ENCODE measurements at regions not wholly inside any gene's neighbourhood (a gene's known extent, or its start where the extent isn't known, plus 50 kb on each side); places are given as distances from the start of the nearest gene placed in this dataset.

DNA sequence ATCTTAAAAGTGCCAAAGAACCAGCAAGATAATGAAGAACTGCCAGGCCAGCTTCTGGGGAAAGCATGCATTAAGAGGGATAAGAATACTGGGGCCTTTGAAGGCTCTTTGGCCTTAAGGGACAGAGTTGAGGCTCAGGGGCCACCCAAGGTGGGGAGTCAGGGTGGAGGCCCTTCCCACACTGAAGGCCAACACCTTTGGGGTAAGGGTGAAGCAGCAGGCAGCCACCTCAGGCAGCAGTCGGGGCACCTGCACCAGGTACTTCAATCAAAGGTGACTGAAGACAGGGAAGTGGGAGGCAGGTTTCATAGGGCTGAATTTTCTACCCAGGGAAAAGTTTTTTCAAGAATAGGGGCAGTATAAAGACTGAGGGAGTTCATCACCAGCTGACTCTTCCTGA is 87.7 kb upstream of the KLF13 start:
- TF ChIP-seq, protein P1, sequence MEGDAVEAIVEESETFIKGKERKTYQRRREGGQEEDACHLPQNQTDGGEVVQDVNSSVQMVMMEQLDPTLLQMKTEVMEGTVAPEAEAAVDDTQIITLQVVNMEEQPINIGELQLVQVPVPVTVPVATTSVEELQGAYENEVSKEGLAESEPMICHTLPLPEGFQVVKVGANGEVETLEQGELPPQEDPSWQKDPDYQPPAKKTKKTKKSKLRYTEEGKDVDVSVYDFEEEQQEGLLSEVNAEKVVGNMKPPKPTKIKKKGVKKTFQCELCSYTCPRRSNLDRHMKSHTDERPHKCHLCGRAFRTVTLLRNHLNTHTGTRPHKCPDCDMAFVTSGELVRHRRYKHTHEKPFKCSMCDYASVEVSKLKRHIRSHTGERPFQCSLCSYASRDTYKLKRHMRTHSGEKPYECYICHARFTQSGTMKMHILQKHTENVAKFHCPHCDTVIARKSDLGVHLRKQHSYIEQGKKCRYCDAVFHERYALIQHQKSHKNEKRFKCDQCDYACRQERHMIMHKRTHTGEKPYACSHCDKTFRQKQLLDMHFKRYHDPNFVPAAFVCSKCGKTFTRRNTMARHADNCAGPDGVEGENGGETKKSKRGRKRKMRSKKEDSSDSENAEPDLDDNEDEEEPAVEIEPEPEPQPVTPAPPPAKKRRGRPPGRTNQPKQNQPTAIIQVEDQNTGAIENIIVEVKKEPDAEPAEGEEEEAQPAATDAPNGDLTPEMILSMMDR (IDR thresholded peaks at IDR 0.05) = no peak
- no peaks in the 10 kb centered on the region for H3K9me3 Mint-ChIP-seq
- no peak overlapping the region for H3K27ac Mint-ChIP-seq
- no peak overlapping the region for H3K4me3 Mint-ChIP-seq
- H3K4me1 Mint-ChIP-seq (ENCODE audit: low read depth) = peaks cover 15% of the 10 kb centered on the region
- peaks cover 16% of the 10 kb centered on the region for H3K27me3 Mint-ChIP-seq (ENCODE audit: insufficient read depth)
- DNase-seq = no peak
- no peaks in the 10 kb centered on the region for H3K36me3 Mint-ChIP-seq (ENCODE audit: low read depth)

DNA sequence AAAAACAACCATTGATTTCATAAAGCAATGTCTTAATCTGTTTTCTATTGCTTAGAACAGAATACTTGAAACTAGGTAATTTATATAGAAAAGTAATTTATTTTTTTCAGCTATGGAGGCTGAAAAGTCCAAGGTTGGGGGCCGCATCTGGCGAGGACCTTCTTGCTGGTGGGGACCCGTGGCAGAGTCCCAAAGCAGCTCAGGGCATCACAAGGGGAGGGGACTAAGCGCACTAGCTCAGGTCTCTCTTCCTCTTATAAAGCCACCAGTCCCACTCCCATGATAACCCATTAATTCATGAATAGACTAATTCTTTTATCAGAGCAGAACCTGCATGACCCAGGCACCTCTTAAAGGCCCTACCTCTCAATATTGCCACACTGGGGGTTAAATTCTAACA is 87.2 kb upstream of the KLF13 start:
- Mint-ChIP-seq H3K36me3 (ENCODE audit: low read depth) (no peaks in the 10 kb centered on the region), H3K4me3 (no peak overlapping the region), H3K4me1 (ENCODE audit: low read depth) (peaks cover 15% of the 10 kb centered on the region), H3K9me3 (no peaks in the 10 kb centered on the region), H3K27me3 (ENCODE audit: insufficient read depth) (peaks cover 15% of the 10 kb centered on the region), H3K27ac (no peak overlapping the region)
- no peak for DNase-seq
- TF ChIP-seq, protein P1 (IDR thresholded peaks at IDR 0.05) = no peak

DNA sequence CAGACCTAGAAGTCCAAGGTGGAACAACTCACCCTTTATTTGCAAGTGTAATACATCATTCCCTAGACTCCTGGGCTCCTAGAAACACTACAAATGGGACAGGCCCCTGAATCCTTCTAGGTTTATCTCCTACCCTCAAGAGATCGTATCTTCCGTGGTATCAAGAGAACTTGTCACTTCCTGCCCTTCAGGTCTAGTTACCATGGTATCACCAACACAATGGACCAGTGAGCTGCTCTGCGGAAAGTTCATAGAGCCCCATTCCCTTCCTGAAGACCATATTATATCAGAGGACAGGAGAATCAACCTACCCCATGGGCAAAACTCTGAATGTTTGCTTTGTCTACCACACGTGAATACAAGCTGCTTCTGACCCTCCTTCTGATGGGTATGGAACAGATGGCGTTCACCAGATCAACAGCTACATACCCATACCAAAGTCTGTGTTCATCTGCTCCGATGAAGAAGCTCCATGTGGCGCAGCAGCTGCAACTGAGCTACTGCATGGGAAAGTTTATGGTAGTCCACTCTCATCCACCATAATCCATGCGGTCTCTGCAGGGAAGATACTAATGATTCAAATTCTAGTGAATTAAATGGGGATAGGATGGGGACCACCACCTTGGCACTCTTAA is 84.6 kb upstream of the KLF13 start:
- peaks cover 2% of the 10 kb centered on the region for H3K4me1 Mint-ChIP-seq (ENCODE audit: low read depth)
- no peaks in the 10 kb centered on the region for H3K9me3 Mint-ChIP-seq
- TF ChIP-seq, protein P1 (IDR thresholded peaks at IDR 0.05) = no peak

DNA sequence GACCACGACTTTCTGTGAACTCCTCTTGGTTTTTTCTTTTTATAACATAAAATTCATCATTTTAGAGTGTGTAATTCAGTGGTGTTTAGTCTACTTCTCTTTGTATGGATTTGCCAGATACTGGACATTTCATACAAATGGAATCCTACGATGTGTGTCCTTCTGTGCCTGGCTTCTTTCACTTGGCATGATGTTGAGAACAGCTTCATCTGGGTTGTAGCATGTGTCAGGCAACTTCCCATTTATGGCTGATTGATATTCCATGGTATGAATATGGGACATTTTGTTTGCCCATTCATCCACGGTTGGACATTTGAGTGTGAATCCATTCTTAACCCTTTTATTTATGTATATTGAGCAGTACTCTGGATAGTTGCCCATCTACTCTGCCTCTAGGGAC is 82.7 kb upstream of the KLF13 start:
- peaks cover 38% of the 10 kb centered on the region for H3K27me3 Mint-ChIP-seq (ENCODE audit: insufficient read depth)
- H3K27ac Mint-ChIP-seq = no peak overlapping the region
- no peak for DNase-seq
- H3K9me3 Mint-ChIP-seq = no peaks in the 10 kb centered on the region
- H3K4me1 Mint-ChIP-seq (ENCODE audit: low read depth) = no peaks in the 10 kb centered on the region
- no peak overlapping the region for H3K4me3 Mint-ChIP-seq
- H3K36me3 Mint-ChIP-seq (ENCODE audit: low read depth) = no peaks in the 10 kb centered on the region
- TF ChIP-seq, protein P1 (IDR thresholded peaks at IDR 0.05) = no peak

More for the DNA sequence above, 84.6 kb upstream of the KLF13 start:
- Mint-ChIP-seq H3K27me3 (ENCODE audit: insufficient read depth) (peaks cover 33% of the 10 kb centered on the region), H3K36me3 (ENCODE audit: low read depth) (no peaks in the 10 kb centered on the region), H3K4me3 (no peak overlapping the region), H3K27ac (no peak overlapping the region)
- DNase-seq = no peak

DNA sequence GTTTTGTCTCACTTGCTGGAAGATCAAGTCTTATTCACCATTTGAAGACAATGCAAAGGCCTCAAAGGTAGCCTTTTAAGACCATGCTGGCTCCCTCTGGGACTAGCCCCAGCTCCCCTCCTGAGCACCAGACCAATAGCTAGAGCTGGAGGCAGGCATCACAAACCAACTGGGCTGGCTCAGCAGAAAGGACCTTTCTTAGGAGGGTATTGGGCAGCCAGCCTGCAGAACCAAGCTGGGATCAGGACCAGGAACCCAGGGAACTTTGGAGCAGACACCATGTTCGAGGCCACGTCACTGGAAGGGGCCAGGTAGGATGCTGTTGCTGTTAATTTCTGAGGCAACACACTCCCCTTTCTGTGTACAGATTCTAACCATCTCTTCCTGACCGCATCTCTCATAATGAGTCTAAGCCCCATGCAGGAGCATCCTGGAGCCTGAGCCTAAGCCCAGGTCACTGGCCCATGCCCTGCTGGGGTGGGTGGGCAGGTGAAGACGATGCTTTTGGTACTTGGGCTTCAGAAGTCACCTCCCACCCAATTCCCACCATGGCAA is 81.4 kb upstream of the KLF13 start:
- TF ChIP-seq, protein P1 (IDR thresholded peaks at IDR 0.05) = no peak
- Mint-ChIP-seq H3K9me3 (no peaks in the 10 kb centered on the region), H3K4me1 (ENCODE audit: low read depth) (no peaks in the 10 kb centered on the region), H3K27ac (no peak overlapping the region), H3K27me3 (ENCODE audit: insufficient read depth) (peaks cover 39% of the 10 kb centered on the region), H3K36me3 (ENCODE audit: low read depth) (no peaks in the 10 kb centered on the region), H3K4me3 (no peak overlapping the region)
- DNase-seq = no peak
